CD14-positive monocyte (primary cell): ENCODE measurements at regions not wholly inside any gene's neighbourhood (a gene's known extent, or its start where the extent isn't known, plus 50 kb on each side); places are given as distances from the start of the nearest gene placed in this dataset.

Experiments used
- DNase-seq, 3 donors: peaks; one replicate each; pipeline ENCODE4 v3.0.0-alpha.2; 2011 to 2022
- H2AFZ ChIP-seq: 2 replicates; pipeline ENCODE4 v1.6.0; 2012; ENCODE audit warnings: mild to moderate bottlenecking, low read depth, low read length, inconsistent platforms; ENCODE audit not compliant: insufficient read depth, poor library complexity, severe bottlenecking
- H3K27ac ChIP-seq, 2 donors: 1 replicate in 1 of 2; 2 replicates in 1 of 2; pipeline ENCODE4 v1.5.1; 2012 to 2013; ENCODE audit warnings: low read length in 2 of 2, control low read depth in 1 of 2, inconsistent platforms in 1 of 2, low read depth in 1 of 2, mild to moderate bottlenecking in 1 of 2
- H3K27me3 ChIP-seq, 2 donors: one replicate each; pipeline versions ENCODE4 v1.6.0 to v1.6.1; 2011 to 2013; ENCODE audit warnings: low read length in 2 of 2; ENCODE audit not compliant: control insufficient read depth in 2 of 2, insufficient read depth in 2 of 2
- H3K36me3 ChIP-seq, 2 donors: replicated peaks in 1 of 2; 1 replicate in 1 of 2; 2 replicates in 1 of 2; pipeline versions ENCODE4 v1.5.1 to v1.6.1; 2012 to 2013; ENCODE audit warnings: low read length in 2 of 2, control low read depth in 1 of 2, inconsistent platforms in 1 of 2, mild to moderate bottlenecking in 1 of 2; ENCODE audit not compliant: insufficient read depth in 2 of 2, control insufficient read depth in 1 of 2
- H3K4me1 ChIP-seq, 2 donors: 1 replicate in 1 of 2; 2 replicates in 1 of 2; pipeline versions ENCODE4 v1.5.1 to v1.6.1; 2012 to 2013; ENCODE audit warnings: low read length in 2 of 2, control low read depth in 1 of 2, inconsistent platforms in 1 of 2, mild to moderate bottlenecking in 1 of 2, moderate library complexity in 1 of 2; ENCODE audit not compliant: insufficient read depth in 2 of 2, control insufficient read depth in 1 of 2
- H3K4me2 ChIP-seq: replicated peaks from 2 replicates; pipeline ENCODE3; 2012; ENCODE audit warnings: low read length, moderate library complexity, mild to moderate bottlenecking; ENCODE audit not compliant: poor library complexity, severe bottlenecking; ENCODE audit errors: extremely low read depth
- H3K4me3 ChIP-seq, 3 experiments: fragments of 200-600 bp in 1 of 3; sonication (generic) in 1 of 3; replicated peaks in 1 of 3; 1 replicate in 2 of 3; 2 replicates in 1 of 3; pipeline ENCODE4 v1.5.1; 2011 to 2013; ENCODE audit warnings: low read length in 3 of 3, mild to moderate bottlenecking in 3 of 3, control low read depth in 2 of 3, low read depth in 2 of 3, inconsistent platforms in 1 of 3, moderate library complexity in 1 of 3
- H3K79me2 ChIP-seq: 2 replicates; pipeline ENCODE4 v1.6.0; 2012; ENCODE audit warnings: mild to moderate bottlenecking, control low read depth, inconsistent platforms, low read length, moderate library complexity; ENCODE audit not compliant: insufficient read depth
- H3K9ac ChIP-seq: 2 replicates; pipeline ENCODE4 v1.6.0; 2017; ENCODE audit warnings: low read length, mild to moderate bottlenecking; ENCODE audit not compliant: insufficient read depth, poor library complexity, severe bottlenecking
- H3K9me3 ChIP-seq, 2 donors: replicated peaks in 1 of 2; 1 replicate in 1 of 2; 2 replicates in 1 of 2; pipeline versions ENCODE4 v1.5.1 to v1.6.1; 2012 to 2013; ENCODE audit warnings: low read length in 2 of 2, control low read depth in 1 of 2; ENCODE audit not compliant: control insufficient read depth in 1 of 2, insufficient read depth in 1 of 2
- H4K20me1 ChIP-seq: 2 replicates; pipeline ENCODE4 v1.6.0; 2012; ENCODE audit warnings: mild to moderate bottlenecking, low read length, control low read depth, moderate library complexity; ENCODE audit not compliant: insufficient read depth
- H3K27ac Mint-ChIP-seq, 7 donors: one replicate each; pipeline ENCODE4 v1.8.0; 2020; ENCODE audit warnings: mild to moderate bottlenecking in 7 of 7, mixed read lengths in 7 of 7, moderate library complexity in 6 of 7, inconsistent platforms in 2 of 7
- H3K27me3 Mint-ChIP-seq, 3 donors: one replicate each; pipeline ENCODE4 v1.8.0; 2021 to 2022; ENCODE audit warnings: low read depth in 3 of 3, mild to moderate bottlenecking in 3 of 3, mixed read lengths in 3 of 3, moderate library complexity in 3 of 3, inconsistent platforms in 1 of 3
- H3K36me3 Mint-ChIP-seq, 2 donors: one replicate each; pipeline ENCODE4 v1.8.0; 2020; ENCODE audit warnings: mixed read lengths in 2 of 2, inconsistent platforms in 1 of 2, mild to moderate bottlenecking in 1 of 2
- H3K4me1 Mint-ChIP-seq: one replicate; pipeline ENCODE4 v1.8.0; 2020; ENCODE audit warnings: mild to moderate bottlenecking, mixed read lengths
- H3K4me3 Mint-ChIP-seq, 2 donors: one replicate each; pipeline ENCODE4 v1.8.0; 2020; ENCODE audit warnings: mild to moderate bottlenecking in 2 of 2, mixed read lengths in 2 of 2, moderate library complexity in 1 of 2
- H3K9me3 Mint-ChIP-seq, 7 donors: one replicate each; pipeline ENCODE4 v1.8.0; 2020 to 2022; ENCODE audit warnings: mixed read lengths in 7 of 7, mild to moderate bottlenecking in 6 of 7, moderate library complexity in 6 of 7, inconsistent platforms in 2 of 7
- CTCF ChIP-seq: fragments of 200-600 bp; IDR thresholded peaks from one replicate; pipeline ENCODE4 v1.8.0; 2022; ENCODE audit warnings: antibody characterized with exemption, mild to moderate bottlenecking
- WGBS: methylation state at CpG from one replicate; pipeline ENCODE4 v1.1.5; 2013; ENCODE audit warnings: missing lambda C conversion rate; ENCODE audit not compliant: insufficient coverage; 5-methylcytosine and 5-hydroxymethylcytosine counted together
- intact Hi-C, 2 donors: fragments of 100-400 bp; cut with micrococcal nuclease; formaldehyde crosslinking; loops; one replicate each; pipeline versions ENCODE4 v1.15.0 to v1.15.1; 2023

- no peak overlapping the region for H3K9ac ChIP-seq
- H3K27me3 ChIP-seq: no peaks in the 10 kb centered on the region
- H3K27ac ChIP-seq: no peak overlapping the region
- Mint-ChIP-seq H3K9me3 (peaks cover 0 to 6% (median 0%) of the 10 kb centered on the region in 7 donors), H3K4me3 (no peak overlapping the region), H3K4me1 (no peaks in the 10 kb centered on the region), H3K36me3 (no peaks in the 10 kb centered on the region), H3K27ac (no peak overlapping the region), H3K27me3 (peaks cover 0 to 2% (median 1%) of the 10 kb centered on the region in 3 donors)
- H3K4me2 ChIP-seq: no peak overlapping the region
- WGBS: 80% methylated on average over 1 of the region's 1 CpG
- no peaks in the 10 kb centered on the region for H3K36me3 ChIP-seq
- no peaks in the 10 kb centered on the region for H3K4me1 ChIP-seq
- H2AFZ ChIP-seq: no peak overlapping the region
- TF ChIP-seq CTCF: no peak
- no peaks in the 10 kb centered on the region for H3K9me3 ChIP-seq
- no peak overlapping the region for H3K4me3 ChIP-seq
- no peaks in the 10 kb centered on the region for H3K79me2 ChIP-seq
- no peaks in the 10 kb centered on the region for H4K20me1 ChIP-seq
- intact Hi-C loops: no loop called here
- DNase-seq: no peak
These were observed 360.8 kb upstream of the KCNN2 start for GRCh38 chr5:114001076-114001475.

GRCh38 chr5:114006582-114006981, 355.3 kb upstream of the KCNN2 start:
- H2AFZ ChIP-seq: no peak overlapping the region
- Mint-ChIP-seq H3K27ac (no peak overlapping the region), H3K4me3 (no peak overlapping the region), H3K4me1 (no peaks in the 10 kb centered on the region), H3K36me3 (no peaks in the 10 kb centered on the region), H3K27me3 (no peaks in the 10 kb centered on the region), H3K9me3 (peaks cover 0 to 6% (median 0%) of the 10 kb centered on the region in 7 donors)
- no peak overlapping the region for H3K4me3 ChIP-seq
- no peaks in the 10 kb centered on the region for H3K9me3 ChIP-seq
- no CpG with 5 or more reads among the region's 2 CpGs for WGBS
- no peak for DNase-seq
- intact Hi-C loops: no loop called here
- no peaks in the 10 kb centered on the region for H3K36me3 ChIP-seq
- H3K4me1 ChIP-seq: no peaks in the 10 kb centered on the region
- no peaks in the 10 kb centered on the region for H3K27me3 ChIP-seq
- H3K9ac ChIP-seq: no peak overlapping the region
- no peak overlapping the region for H3K4me2 ChIP-seq
- no peaks in the 10 kb centered on the region for H4K20me1 ChIP-seq
- no peak for TF ChIP-seq CTCF
- H3K27ac ChIP-seq: no peak overlapping the region
- H3K79me2 ChIP-seq: no peaks in the 10 kb centered on the region
